GM21619 (cell line): ENCODE measurements at regions not wholly inside any gene's neighbourhood (a gene's known extent, or its start where the extent isn't known, plus 50 kb on each side); places are given as distances from the start of the nearest gene placed in this dataset.
"Not testable (repeated sequence)": the region's sequence is repeated elsewhere in the genome, so short reads cannot be mapped to it uniquely, and the experiment has no call there.

Experiments used
- ATAC-seq: cut with Tn5 transposase; IDR thresholded peaks from one replicate; pipeline ENCODE4 v1.9.1; 2021; ENCODE audit not compliant: unreplicated experiment

GRCh38 chr18:1530650-1531049 lies 626.0 kb downstream of the ADCYAP1 start:
- no peak for ATAC-seq

- ATAC-seq = no peak
These were observed 634.6 kb downstream of the ADCYAP1 start for GRCh38 chr18:1539276-1539675.

- ATAC-seq = no peak
These were observed 636.8 kb downstream of the ADCYAP1 start for GRCh38 chr18:1541478-1541877.

GRCh38 chr18:1542230-1542774 lies 637.6 kb downstream of the ADCYAP1 start:
- ATAC-seq = no peak

- ATAC-seq = no peak
These were observed 639.3 kb downstream of the ADCYAP1 start for GRCh38 chr18:1544016-1544415.

GRCh38 chr18:1557711-1558110 lies 653.0 kb downstream of the ADCYAP1 start:
- ATAC-seq = not testable (repeated sequence)

GRCh38 chr18:1559563-1559962 lies 654.9 kb downstream of the ADCYAP1 start:
- no peak for ATAC-seq

GRCh38 chr18:1564793-1565192 lies 660.1 kb downstream of the ADCYAP1 start:
- no peak for ATAC-seq

GRCh38 chr18:1571206-1571605 lies 666.5 kb downstream of the ADCYAP1 start:
- ATAC-seq = no peak

GRCh38 chr18:1573732-1574131 lies 669.1 kb downstream of the ADCYAP1 start:
- ATAC-seq = no peak

- ATAC-seq = no peak
These were observed 670.4 kb downstream of the ADCYAP1 start for GRCh38 chr18:1575084-1575483.

- no peak for ATAC-seq
These were observed 673.8 kb downstream of the ADCYAP1 start for GRCh38 chr18:1578505-1578904.

- ATAC-seq = no peak
These were observed 676.9 kb downstream of the ADCYAP1 start for GRCh38 chr18:1581581-1581980.

- ATAC-seq = peak; percentile 66
These were observed 681.3 kb downstream of the ADCYAP1 start for GRCh38 chr18:1585881-1586488.

- ATAC-seq = no peak
These were observed 688.4 kb downstream of the ADCYAP1 start for GRCh38 chr18:1593091-1593490.

- ATAC-seq = no peak
These were observed 690.5 kb downstream of the ADCYAP1 start for GRCh38 chr18:1595195-1595594.

GRCh38 chr18:1599196-1599595 lies 694.5 kb downstream of the ADCYAP1 start:
- no peak for ATAC-seq

- no peak for ATAC-seq
These were observed 700.1 kb downstream of the ADCYAP1 start for GRCh38 chr18:1604751-1605150.

GRCh38 chr18:1618364-1618763 lies 713.7 kb downstream of the ADCYAP1 start:
- ATAC-seq = no peak

GRCh38 chr18:1619507-1619906 lies 714.8 kb downstream of the ADCYAP1 start:
- ATAC-seq = no peak

- ATAC-seq = no peak
These were observed 719.9 kb downstream of the ADCYAP1 start for GRCh38 chr18:1624612-1625011.

GRCh38 chr18:1627494-1627893 lies 722.8 kb downstream of the ADCYAP1 start:
- ATAC-seq = no peak

- no peak for ATAC-seq
These were observed 744.0 kb downstream of the ADCYAP1 start for GRCh38 chr18:1648712-1649111.
